GM18867 (cell line): ENCODE measurements at regions not wholly inside any gene's neighbourhood (a gene's known extent, or its start where the extent isn't known, plus 50 kb on each side); places are given as distances from the start of the nearest gene placed in this dataset.
"Not testable (repeated sequence)": the region's sequence is repeated elsewhere in the genome, so short reads cannot be mapped to it uniquely, and the experiment has no call there.

ENCODE experiments used
- ATAC-seq: cut with Tn5 transposase; IDR thresholded peaks from one replicate; pipeline ENCODE4 v1.9.1; 2021; ENCODE audit warnings: mild to moderate bottlenecking, moderate library complexity; ENCODE audit not compliant: unreplicated experiment

DNA sequence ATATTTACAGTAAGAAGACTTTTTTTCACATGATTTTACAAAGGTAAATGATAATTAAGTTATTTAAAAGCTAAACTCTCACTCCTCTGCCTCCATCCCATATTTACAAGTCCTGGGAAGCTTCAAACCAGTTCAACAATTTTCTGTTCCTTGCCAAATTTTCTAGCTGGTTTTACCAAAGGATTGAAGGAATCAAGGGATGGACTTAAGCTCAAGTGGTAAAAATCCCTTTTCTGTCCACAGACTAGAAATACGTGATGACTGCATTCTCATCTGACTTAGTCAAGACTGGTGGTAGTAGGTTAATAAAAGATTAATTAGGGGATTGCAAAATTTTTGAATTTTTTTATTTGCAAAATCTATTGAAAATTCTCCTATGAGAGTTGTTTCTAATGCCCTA is 297.3 kb downstream of the MTX2 start:
- ATAC-seq, result no peak

GRCh38 chr2:176566961-176567360 is 297.7 kb downstream of the MTX2 start:
- no peak for ATAC-seq

GRCh38 chr2:176567361-176567760 is 298.1 kb downstream of the MTX2 start:
- ATAC-seq, result no peak

DNA sequence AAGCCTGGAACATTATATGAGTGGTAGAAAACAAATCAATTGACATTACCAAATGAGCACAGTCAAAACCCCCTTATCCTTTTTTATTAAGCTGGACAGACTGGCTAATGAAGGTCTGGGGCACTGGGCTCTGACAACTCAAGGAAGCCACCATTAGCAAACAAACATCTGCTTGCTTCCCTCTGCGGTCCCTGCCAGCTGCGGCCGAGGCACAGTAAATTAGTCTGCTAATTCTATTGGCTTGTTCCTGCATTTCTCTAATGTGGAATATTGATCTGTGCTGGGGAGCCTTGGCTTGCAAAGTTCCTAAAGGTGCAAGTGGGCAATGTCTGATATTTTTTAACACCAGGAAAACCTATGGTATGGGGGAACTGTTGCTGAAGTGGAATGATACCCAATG is 300.3 kb downstream of the MTX2 start:
- no peak for ATAC-seq

DNA sequence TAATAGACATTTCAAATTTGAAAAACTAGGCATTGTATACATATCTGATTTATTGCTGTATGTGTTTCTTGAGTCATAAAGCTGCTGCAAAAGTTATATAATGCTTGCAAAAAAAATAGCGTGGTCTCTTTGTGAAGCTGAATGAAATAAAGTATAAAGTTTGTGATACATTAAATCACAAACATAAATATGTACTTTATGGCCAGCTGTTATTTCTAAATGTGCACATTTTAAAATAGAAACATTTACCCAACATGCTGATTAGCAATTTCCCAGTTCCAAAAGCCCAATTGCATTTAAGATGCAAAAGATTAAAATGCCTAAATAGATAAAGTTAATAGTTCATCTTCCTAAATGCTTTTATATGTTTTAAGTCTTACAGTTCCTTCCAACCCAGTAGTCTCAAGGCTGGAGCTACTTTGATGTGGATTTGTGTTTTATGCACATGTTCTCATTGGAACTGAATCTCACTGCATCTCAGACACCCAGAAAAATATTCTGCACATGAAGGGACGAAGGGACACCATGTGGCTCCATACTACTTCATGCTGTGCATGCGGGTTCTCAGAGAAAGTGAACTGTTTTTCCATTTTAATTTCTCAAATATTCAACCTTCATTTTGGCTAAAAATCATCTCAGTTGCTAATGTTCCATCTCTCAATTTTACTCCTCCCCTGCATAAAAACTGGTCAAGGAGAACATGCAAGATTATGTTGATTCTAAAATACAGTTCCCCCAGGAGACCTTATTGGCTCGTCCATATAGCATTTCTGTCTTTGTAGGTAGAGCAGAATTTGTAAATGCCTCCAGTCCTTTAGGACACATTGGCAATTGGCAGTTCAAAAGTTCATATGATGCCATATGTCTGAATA is 304.6 kb downstream of the MTX2 start:
- no peak for ATAC-seq

DNA sequence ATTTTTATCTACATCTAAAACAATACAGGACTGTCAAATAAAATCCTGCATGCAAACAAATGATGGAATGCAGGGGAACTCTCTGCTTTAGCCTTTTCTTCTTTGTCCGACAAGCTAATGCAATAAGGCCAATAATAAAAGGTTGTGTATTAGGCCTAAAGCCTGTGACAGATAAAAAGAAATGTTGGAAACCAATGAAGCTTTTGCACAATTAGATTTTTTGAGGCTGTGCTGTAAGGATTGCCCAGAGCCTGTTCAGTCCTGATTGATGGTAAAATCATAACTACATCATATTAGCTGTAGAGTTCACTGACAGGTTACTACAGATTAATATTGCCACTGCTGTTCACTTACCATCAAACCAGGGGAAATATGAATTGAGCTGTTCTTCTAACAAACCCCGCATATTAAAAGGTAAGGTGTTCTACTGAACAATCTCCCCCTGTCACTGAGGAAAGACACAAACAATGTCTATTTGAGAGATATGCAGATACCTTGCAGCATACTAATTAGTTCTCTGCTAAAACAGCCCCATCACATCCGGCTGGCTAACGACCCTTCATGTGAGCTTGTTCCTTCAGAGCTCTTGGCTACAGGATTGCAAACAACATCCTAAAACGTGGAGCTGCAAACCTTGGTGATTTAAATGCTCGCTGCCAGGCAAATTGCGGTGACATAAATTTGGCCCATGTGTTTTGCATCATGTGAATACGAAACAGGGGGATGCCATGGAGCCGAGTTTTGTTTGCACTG is 305.4 kb downstream of the MTX2 start:
- ATAC-seq, result no peak

GRCh38 chr2:176575237-176575744 is 306.0 kb downstream of the MTX2 start:
- no peak for ATAC-seq

GRCh38 chr2:176577054-176577453 is 307.8 kb downstream of the MTX2 start:
- ATAC-seq, result no peak

DNA sequence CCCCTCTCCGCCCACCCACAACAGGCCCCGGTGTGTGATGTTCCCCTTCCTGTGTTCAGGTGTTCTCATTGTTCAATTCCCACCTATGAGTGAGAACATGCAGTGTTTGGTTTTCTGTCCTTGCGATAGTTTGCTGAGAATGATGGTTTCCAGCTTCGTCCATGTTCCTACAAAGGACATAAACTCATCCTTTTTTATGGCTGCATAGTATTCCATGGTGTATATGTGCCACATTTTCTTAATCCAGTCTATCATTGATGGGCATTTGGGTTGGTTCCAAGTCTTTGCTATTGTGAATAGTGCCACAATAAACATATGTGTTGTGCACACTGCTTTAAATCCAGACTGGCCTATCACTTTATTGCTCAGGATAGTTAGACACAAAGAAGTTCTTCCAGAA is 309.1 kb downstream of the MTX2 start:
- ATAC-seq, result not testable (repeated sequence)

DNA sequence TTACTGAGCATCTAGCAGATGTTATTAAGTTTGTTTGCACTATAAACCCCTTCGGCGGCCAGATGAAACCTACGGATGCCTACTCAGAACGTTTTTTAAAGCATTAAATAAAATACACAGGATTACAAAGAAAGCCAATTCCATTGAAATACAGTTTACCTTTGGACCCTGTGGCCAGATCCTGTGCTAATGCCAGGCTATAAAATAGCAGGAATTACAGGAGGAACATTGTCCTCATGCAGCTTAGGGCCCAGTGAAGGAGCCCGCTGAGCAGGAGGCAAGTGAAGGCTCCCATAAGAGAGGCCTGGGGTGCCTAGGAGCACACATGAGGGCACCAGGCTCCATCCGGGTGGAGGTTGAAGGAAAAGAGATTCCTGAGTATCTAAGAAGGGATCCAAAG is 310.4 kb downstream of the MTX2 start:
- no peak for ATAC-seq

DNA sequence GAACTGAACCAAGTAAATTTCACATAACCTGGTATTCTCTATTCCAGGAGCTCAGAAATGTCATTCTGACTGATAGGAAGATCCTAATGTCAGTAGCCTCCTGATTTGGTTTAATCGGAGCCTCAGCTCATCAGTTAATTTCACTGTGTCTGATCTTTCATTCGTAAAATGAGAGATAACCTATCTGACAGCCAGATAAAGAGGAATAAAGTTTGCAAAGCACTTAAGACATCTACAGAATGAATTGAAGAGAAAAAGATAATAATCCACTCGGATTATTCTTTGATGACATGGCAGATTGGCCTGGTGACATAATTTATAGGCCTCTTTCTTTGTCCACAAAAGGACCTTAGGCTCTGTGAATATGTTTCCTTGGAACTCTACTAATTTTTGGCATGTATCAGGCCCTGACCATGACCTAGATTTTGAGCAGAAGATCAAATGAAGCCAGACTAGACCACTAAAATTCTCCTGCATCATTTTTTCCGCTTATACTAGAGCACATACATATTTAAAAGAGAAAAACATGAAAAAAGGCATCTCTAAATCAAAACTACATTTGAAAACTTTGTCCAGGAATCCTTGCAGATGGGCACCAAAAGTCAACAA is 312.4 kb downstream of the MTX2 start:
- no peak for ATAC-seq

DNA sequence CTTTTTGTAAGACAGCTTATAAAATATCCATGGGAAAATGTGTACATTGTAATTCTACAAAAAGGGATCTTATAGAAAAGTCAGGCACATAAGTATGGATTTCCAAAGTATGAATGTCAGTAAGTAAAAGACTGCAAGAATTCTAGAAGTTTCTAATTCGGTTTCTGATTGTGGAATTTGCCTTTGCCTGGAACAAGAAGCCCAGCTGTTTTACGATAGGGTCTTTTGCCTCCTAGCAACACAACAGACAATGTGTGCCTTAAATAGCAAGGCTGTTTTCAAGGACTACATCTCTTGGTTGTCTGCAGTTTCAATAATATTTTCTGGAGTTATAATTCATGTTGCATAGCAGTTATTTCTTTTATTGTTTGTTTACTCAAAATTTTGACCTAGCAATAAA is 312.9 kb downstream of the MTX2 start:
- ATAC-seq, result no peak

DNA sequence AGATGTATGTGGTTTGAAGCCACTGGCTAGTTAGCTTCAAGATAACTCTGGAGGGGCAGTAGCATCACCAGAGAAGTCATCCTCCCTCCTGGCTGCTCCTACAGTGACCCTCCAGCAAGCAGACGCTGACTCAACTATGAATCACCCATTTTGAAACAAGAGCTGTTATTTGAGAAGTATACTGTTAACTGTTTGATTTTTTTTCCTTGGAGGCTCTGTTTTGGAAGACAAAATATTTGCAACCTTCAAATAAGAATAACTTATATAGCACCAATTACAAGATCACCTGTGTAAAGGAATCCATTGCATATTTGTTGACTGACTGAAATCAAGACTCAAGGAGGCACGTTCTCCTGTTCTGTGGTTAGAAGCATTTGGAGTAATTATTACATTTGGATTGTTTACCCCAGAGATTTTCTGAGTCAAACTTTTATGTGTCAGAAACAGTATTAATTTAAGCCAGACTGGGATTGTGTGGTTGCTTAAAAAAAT is 313.8 kb downstream of the MTX2 start:
- no peak for ATAC-seq

GRCh38 chr2:176583607-176584006 is 314.4 kb downstream of the MTX2 start:
- ATAC-seq, result no peak

GRCh38 chr2:176584333-176584732 is 315.1 kb downstream of the MTX2 start:
- ATAC-seq, result no peak

GRCh38 chr2:176585291-176585690 is 316.0 kb downstream of the MTX2 start:
- no peak for ATAC-seq

GRCh38 chr2:176585791-176586190 is 316.5 kb downstream of the MTX2 start:
- ATAC-seq, result no peak

DNA sequence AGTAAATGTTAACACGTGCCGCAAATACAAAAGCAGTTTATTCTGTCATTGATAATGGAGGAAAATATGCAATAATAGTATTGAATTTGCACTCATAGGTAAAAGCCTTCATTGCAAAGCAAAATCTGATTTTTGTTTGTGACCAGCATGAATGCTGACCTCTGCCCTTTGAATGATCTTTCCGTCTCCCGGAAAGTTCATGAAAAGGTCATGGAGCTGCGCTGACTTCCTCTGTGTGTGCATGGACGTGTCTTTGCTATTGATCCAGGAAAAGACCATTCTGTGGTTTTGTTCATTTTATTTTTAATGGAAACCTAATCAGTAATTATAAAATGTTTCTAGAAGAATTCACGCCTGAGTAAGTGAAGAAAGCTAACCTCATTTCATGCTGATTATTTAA is 320.0 kb downstream of the MTX2 start:
- ATAC-seq, result no peak

GRCh38 chr2:176589825-176590440 is 320.7 kb downstream of the MTX2 start:
- no peak for ATAC-seq

GRCh38 chr2:176592216-176592615 is 323.0 kb downstream of the MTX2 start:
- ATAC-seq, result no peak

- no peak for ATAC-seq
Observed at GRCh38 chr2:176595986-176596385, 326.7 kb downstream of the MTX2 start.
